ENCODE measurements at regions not wholly inside any gene's neighbourhood (a gene's known extent, or its start where the extent isn't known, plus 50 kb on each side); places are given as distances from the start of the nearest gene placed in this dataset.
"Not testable (repeated sequence)": the region's sequence is repeated elsewhere in the genome, so short reads cannot be mapped to it uniquely, and the experiment has no call there.

DNA sequence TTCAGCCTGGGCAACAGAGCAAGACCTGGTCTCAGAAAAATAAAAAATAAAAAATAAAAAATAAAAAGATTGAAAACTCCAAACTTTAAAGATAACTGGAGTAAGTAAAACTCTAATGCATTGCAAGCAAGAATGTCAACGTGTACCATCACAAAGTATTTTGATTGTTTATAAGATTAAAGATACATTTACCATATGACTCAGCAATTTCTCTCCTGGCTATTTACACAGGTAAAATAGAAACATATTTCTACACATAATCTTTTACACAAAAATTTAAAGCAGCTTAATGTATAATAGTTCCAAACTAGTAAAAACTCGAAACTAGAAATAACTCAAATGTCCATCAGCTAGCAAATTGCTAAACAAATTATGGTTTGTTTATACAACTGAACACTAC, 456.1 kb upstream of the RGS18 start:
- Histone ChIP-seq H3K36me3 (no peaks in the 10 kb centered on the region), H3K27ac (replicated peaks) (no peak overlapping the region), H3K4me3 (no peak overlapping the region), H3K27me3 (ENCODE audit: low read depth) (no peaks in the 10 kb centered on the region), H3K4me1 (no peaks in the 10 kb centered on the region), H3K9me3 (replicated peaks) (no peaks in the 10 kb centered on the region)
- DNase-seq: no peak
- intact Hi-C loops (cut with micrococcal nuclease): no loop called here
- TF ChIP-seq CTCF (IDR thresholded peaks at IDR 0.05; ENCODE audit: borderline replicate concordance): no peak

DNA sequence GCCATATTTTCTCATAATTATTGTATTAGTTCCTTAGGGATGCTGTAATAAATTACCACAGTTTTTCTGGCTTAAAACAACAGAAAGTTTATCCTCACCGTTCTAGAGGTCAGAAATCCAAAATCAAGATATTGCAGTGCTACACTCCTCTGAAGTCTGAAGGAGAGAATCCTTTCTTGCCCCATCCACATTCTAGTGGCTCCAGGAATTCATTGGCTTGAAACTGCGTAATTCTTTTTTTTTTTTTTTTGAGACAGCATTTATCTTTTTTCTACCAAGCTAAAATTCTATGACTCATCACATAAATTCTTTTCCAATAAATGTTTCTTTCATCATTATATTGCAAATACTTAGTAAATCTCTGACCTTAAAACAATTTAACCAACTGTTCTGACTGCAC, 451.0 kb upstream of the RGS18 start:
- Histone ChIP-seq H3K27me3 (ENCODE audit: low read depth) (no peaks in the 10 kb centered on the region), H3K36me3 (no peaks in the 10 kb centered on the region), H3K4me1 (no peaks in the 10 kb centered on the region), H3K27ac (replicated peaks) (no peak overlapping the region), H3K4me3 (no peak overlapping the region), H3K9me3 (replicated peaks) (no peaks in the 10 kb centered on the region)
- TF ChIP-seq CTCF (IDR thresholded peaks at IDR 0.05; ENCODE audit: borderline replicate concordance): no peak
- DNase-seq: no peak
- intact Hi-C loops (cut with micrococcal nuclease): no loop called here

- intact Hi-C loops (cut with micrococcal nuclease): no loop called here
- TF ChIP-seq CTCF (IDR thresholded peaks at IDR 0.05; ENCODE audit: borderline replicate concordance): no peak
- Histone ChIP-seq H3K4me1 (no peaks in the 10 kb centered on the region), H3K9me3 (replicated peaks) (no peaks in the 10 kb centered on the region), H3K36me3 (no peaks in the 10 kb centered on the region), H3K27ac (replicated peaks) (no peak overlapping the region), H3K4me3 (no peak overlapping the region), H3K27me3 (ENCODE audit: low read depth) (no peaks in the 10 kb centered on the region)
- no peak for DNase-seq
Observed at GRCh38 chr1:191709215-191709614, 449.0 kb upstream of the RGS18 start.

DNA sequence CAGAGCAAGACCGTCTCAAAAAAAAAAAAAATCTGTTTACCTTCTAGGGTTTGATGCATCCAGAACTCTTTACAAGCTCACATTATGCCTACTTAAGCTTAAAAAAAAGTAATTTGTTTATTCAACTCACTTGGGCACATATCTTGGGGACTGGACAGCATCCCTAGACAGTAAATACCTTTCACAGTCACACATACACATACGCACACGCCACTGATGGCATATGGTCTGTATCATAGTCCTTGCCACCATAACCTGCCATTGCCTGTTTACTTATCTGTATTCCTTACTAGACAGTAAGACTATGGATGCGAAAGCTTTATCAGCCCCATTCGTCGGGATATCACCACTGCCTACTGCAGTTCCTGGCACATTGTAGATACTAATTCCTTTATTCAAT, 446.3 kb upstream of the RGS18 start:
- no peak overlapping the region for H3K27ac ChIP-seq (replicated peaks)
- no peaks in the 10 kb centered on the region for H3K9me3 ChIP-seq (replicated peaks)
- no peak for TF ChIP-seq CTCF (IDR thresholded peaks at IDR 0.05; ENCODE audit: borderline replicate concordance)
- no peaks in the 10 kb centered on the region for H3K36me3 ChIP-seq
- no peaks in the 10 kb centered on the region for H3K4me1 ChIP-seq
- DNase-seq: no peak
- intact Hi-C loops (cut with micrococcal nuclease): no loop called here
- H3K4me3 ChIP-seq: no peak overlapping the region
- H3K27me3 ChIP-seq (ENCODE audit: low read depth): no peaks in the 10 kb centered on the region

DNA sequence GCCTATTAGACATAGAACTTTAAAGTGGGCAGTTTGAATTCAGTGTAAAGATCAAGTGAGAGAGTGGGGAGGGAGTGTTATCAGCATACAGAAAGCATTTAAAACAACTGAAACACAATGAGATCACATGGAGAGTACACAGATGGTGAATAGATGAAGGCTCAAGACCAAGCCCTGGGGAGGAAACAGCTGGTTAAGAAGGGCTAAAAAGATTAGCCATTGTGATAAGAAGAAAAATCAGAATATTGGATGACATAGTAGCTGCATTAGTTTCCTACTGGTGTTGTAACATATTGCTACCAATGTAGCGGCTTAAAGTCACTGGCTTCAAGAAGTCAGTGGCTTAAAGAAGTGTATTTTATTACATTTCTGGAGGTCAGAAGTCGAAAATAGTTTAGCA, 443.4 kb upstream of the RGS18 start:
- H3K27ac ChIP-seq (replicated peaks): no peak overlapping the region
- no peak for TF ChIP-seq CTCF (IDR thresholded peaks at IDR 0.05; ENCODE audit: borderline replicate concordance)
- H3K27me3 ChIP-seq (ENCODE audit: low read depth): no peaks in the 10 kb centered on the region
- no peak overlapping the region for H3K4me3 ChIP-seq
- no peaks in the 10 kb centered on the region for H3K9me3 ChIP-seq (replicated peaks)
- H3K36me3 ChIP-seq: no peaks in the 10 kb centered on the region
- DNase-seq: no peak
- intact Hi-C loops (cut with micrococcal nuclease): no loop called here
- H3K4me1 ChIP-seq: no peaks in the 10 kb centered on the region

- Histone ChIP-seq H3K4me3 (no peak overlapping the region), H3K4me1 (no peaks in the 10 kb centered on the region), H3K36me3 (no peaks in the 10 kb centered on the region), H3K27ac (replicated peaks) (no peak overlapping the region), H3K9me3 (replicated peaks) (peaks cover 11% of the 10 kb centered on the region), H3K27me3 (ENCODE audit: low read depth) (no peaks in the 10 kb centered on the region)
- no peak for DNase-seq
- intact Hi-C loops (cut with micrococcal nuclease): no loop called here
- TF ChIP-seq CTCF (IDR thresholded peaks at IDR 0.05; ENCODE audit: borderline replicate concordance): no peak
Observed at GRCh38 chr1:191729742-191730141, 428.5 kb upstream of the RGS18 start.

- H3K9me3 ChIP-seq (replicated peaks): peaks cover 11% of the 10 kb centered on the region
- H3K4me1 ChIP-seq; H3K4me3 ChIP-seq; H3K27me3 ChIP-seq (ENCODE audit: low read depth); intact Hi-C loops (cut with micrococcal nuclease); H3K36me3 ChIP-seq; H3K27ac ChIP-seq (replicated peaks); DNase-seq: not testable (repeated sequence)
Observed at GRCh38 chr1:191731608-191732302, 426.5 kb upstream of the RGS18 start.

Measured in left ventricle myocardium inferior (tissue), 1 donor.